Activated naive CD8-positive, alpha-beta T cell treated with anti-CD3 and anti-CD28 coated beads, Interleukin-2, amount 10 ng/mL, durations not matched to agents 7 days and 5 days (primary cell): ENCODE measurements at regions not wholly inside any gene's neighbourhood (a gene's known extent, or its start where the extent isn't known, plus 50 kb on each side); places are given as distances from the start of the nearest gene placed in this dataset.

Source experiments
- ATAC-seq: fragments of 150-1000 bp; cut with Tn5 transposase; one replicate; pipeline ENCODE4 v1.10.0; 2021; ENCODE audit warnings: low read depth, moderate library complexity
- POLR2A ChIA-PET: fragments of 350-600 bp; sonication (Branson Sonifier 250); formaldehyde crosslinking; loops from one replicate; lab custom pipeline; 2021; ENCODE audit warnings: antibody characterized with exemption; lab: Charles Lee
- DNase-seq: peaks from one replicate; pipeline ENCODE4 v3.0.0; 2021
- H3K27ac Mint-ChIP-seq: one replicate; pipeline ENCODE4 v1.8.0; 2022; ENCODE audit warnings: mild to moderate bottlenecking, mixed read lengths
- H3K27me3 Mint-ChIP-seq: one replicate; pipeline ENCODE4 v1.8.0; 2022; ENCODE audit warnings: mild to moderate bottlenecking, moderate library complexity, mixed read lengths
- H3K36me3 Mint-ChIP-seq: one replicate; pipeline ENCODE4 v1.8.0; 2021; ENCODE audit warnings: mild to moderate bottlenecking, mixed read lengths
- H3K4me1 Mint-ChIP-seq: one replicate; pipeline ENCODE4 v1.8.0; 2021; ENCODE audit warnings: mixed read lengths
- H3K4me3 Mint-ChIP-seq: one replicate; pipeline ENCODE4 v1.8.0; 2022; ENCODE audit warnings: mild to moderate bottlenecking, moderate library complexity, mixed read lengths
- H3K9me3 Mint-ChIP-seq: one replicate; pipeline ENCODE4 v1.8.0; 2021; ENCODE audit warnings: mixed read lengths

- Mint-ChIP-seq H3K27me3 (peaks cover 12% of the 10 kb centered on the region), H3K9me3 (peaks cover 2% of the 10 kb centered on the region), H3K27ac (no peak overlapping the region), H3K4me3 (no peak overlapping the region), H3K36me3 (no peaks in the 10 kb centered on the region), H3K4me1 (no peaks in the 10 kb centered on the region)
- POLR2A ChIA-PET = no interaction called here
- ATAC-seq (no peak), DNase-seq (no peak)
Measured at GRCh38 chr1:29584776-29585175, 348.5 kb downstream of the PTPRU start.

DNA sequence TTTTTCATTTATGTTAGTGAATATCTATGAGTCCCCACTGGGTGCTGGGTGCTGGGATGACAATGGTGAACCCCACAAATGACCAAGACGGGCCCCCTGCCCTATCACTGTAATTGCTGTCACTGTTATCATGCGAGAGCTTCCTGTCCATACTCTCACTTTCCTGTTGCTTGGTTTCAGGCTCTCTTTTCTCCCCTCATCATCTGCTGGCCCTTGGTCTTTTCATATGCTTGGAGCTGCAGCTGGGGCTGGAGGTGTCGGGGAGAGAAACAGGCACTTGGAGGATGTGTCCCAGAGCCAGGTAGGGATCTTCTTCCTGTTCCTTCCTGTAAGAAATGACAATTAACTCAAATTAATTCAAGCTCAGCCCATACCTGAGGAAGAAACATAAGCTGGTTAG lies 348.0 kb downstream of the PTPRU start:
- Mint-ChIP-seq H3K4me3 (no peak overlapping the region), H3K27me3 (peaks cover 12% of the 10 kb centered on the region), H3K9me3 (peaks cover 2% of the 10 kb centered on the region), H3K4me1 (no peaks in the 10 kb centered on the region), H3K27ac (no peak overlapping the region), H3K36me3 (no peaks in the 10 kb centered on the region)
- DNase-seq = no peak
- no peak for ATAC-seq
- POLR2A ChIA-PET = no interaction called here

DNA sequence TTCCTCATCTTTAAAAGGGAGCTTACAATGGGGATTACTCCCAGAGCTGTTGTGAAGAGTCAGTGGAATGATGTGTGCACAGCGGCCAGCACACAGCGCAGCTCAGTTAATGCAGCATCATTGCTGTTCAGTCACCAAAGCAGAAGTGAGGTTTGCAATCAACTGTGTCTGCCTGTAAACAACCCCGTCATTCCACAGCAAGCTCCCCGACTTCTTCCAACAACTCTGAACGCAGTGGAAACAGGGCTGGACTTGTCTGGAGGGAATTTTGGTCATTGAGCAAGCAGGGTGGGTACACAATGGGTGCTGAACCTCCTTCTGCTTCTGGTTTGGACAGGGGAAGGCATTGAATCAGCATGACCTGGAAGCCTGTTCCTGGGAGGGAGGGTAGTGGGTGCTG lies 347.4 kb downstream of the PTPRU start:
- no peaks in the 10 kb centered on the region for H3K4me1 Mint-ChIP-seq
- no peak overlapping the region for H3K27ac Mint-ChIP-seq
- H3K36me3 Mint-ChIP-seq = no peaks in the 10 kb centered on the region
- H3K27me3 Mint-ChIP-seq = peaks cover 11% of the 10 kb centered on the region
- no peak overlapping the region for H3K4me3 Mint-ChIP-seq
- no peak for ATAC-seq
- POLR2A ChIA-PET = no interaction called here
- no peak for DNase-seq
- peaks cover 2% of the 10 kb centered on the region for H3K9me3 Mint-ChIP-seq

DNA sequence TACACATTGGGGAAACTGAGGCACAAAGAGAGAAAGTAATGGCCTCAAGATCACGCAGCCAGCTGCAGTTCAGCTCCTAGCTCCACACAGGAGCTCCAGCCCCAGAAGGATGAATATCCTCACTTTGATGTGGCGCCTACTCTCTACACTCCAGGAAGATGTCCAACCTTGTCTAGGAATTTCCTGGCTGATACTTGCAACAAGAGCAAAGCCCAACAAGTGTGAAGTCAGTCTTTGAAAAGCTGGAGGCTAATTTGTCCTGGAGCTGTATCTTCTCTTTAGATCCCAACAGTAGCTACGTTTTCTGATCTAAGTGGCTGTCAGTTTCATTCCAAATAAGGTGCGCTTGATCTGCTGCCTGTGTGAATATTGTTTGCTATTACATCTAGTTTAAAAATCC lies 344.9 kb downstream of the PTPRU start:
- H3K9me3 Mint-ChIP-seq = no peaks in the 10 kb centered on the region
- H3K27me3 Mint-ChIP-seq = no peaks in the 10 kb centered on the region
- H3K4me3 Mint-ChIP-seq = no peak overlapping the region
- POLR2A ChIA-PET = no interaction called here
- ATAC-seq = no peak
- H3K4me1 Mint-ChIP-seq = no peaks in the 10 kb centered on the region
- H3K27ac Mint-ChIP-seq = no peak overlapping the region
- no peaks in the 10 kb centered on the region for H3K36me3 Mint-ChIP-seq
- DNase-seq = no peak

GRCh38 chr1:29579821-29580425 lies 343.6 kb downstream of the PTPRU start:
- no peaks in the 10 kb centered on the region for H3K36me3 Mint-ChIP-seq
- DNase-seq = no peak
- no peaks in the 10 kb centered on the region for H3K4me1 Mint-ChIP-seq
- H3K27ac Mint-ChIP-seq = no peak overlapping the region
- POLR2A ChIA-PET = no interaction called here
- no peaks in the 10 kb centered on the region for H3K27me3 Mint-ChIP-seq
- no peaks in the 10 kb centered on the region for H3K9me3 Mint-ChIP-seq
- no peak overlapping the region for H3K4me3 Mint-ChIP-seq
- ATAC-seq = no peak

- H3K9me3 Mint-ChIP-seq = no peaks in the 10 kb centered on the region
- no peaks in the 10 kb centered on the region for H3K4me1 Mint-ChIP-seq
- POLR2A ChIA-PET = no interaction called here
- no peak for DNase-seq
- H3K27me3 Mint-ChIP-seq = peaks cover 1% of the 10 kb centered on the region
- H3K27ac Mint-ChIP-seq = no peak overlapping the region
- ATAC-seq = no peak
- no peak overlapping the region for H3K4me3 Mint-ChIP-seq
- no peaks in the 10 kb centered on the region for H3K36me3 Mint-ChIP-seq
Measured at GRCh38 chr1:29577512-29577911, 341.2 kb downstream of the PTPRU start.

DNA sequence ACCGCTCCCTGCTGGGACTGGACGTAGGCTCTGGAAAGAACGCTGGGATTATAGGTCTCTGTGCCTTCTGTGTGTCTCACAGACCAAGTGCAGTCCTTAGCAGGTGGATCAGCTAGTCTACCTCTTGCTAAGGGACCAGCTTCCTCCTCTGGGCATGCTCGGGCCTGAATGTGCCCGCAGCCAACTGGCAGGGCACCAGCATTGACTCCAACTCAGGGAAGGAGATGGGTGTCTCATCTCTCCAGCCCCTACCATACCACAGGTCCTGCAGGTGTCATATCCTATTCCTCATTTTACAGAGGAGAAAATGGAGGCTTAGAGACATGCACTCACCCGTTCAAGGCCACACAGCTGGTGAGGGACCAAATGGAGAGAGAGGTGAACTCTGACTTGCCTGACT lies 340.2 kb downstream of the PTPRU start:
- POLR2A ChIA-PET = no interaction called here
- Mint-ChIP-seq H3K4me3 (no peak overlapping the region), H3K36me3 (no peaks in the 10 kb centered on the region), H3K27ac (no peak overlapping the region), H3K27me3 (peaks cover 1% of the 10 kb centered on the region), H3K9me3 (no peaks in the 10 kb centered on the region), H3K4me1 (no peaks in the 10 kb centered on the region)
- DNase-seq = no peak
- ATAC-seq = no peak

DNA sequence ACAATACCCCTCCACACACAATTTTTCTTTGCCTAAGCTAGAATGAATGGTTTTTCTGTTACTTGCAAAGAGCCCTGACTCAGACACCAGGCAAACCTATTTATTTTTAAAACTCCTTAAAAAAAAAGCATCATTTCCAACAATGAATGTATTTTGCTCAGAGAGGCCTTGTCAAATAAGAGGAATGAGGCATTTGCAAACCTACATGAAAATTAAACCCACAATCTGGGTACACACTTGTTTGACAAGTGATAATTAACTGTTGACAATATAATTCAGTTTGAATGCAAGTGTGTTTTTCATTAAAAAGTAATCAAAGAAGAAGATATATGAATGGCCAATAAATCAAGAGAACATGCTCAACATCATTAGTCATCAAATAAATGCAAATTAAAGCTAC lies 339.5 kb downstream of the PTPRU start:
- POLR2A ChIA-PET = no interaction called here
- Mint-ChIP-seq H3K9me3 (no peaks in the 10 kb centered on the region), H3K27me3 (peaks cover 1% of the 10 kb centered on the region)

GRCh38 chr1:29575277-29575676 lies 339.0 kb downstream of the PTPRU start:
- no peak for DNase-seq
- Mint-ChIP-seq H3K36me3 (no peaks in the 10 kb centered on the region), H3K27ac (no peak overlapping the region), H3K9me3 (no peaks in the 10 kb centered on the region), H3K27me3 (peaks cover 2% of the 10 kb centered on the region), H3K4me1 (no peaks in the 10 kb centered on the region), H3K4me3 (no peak overlapping the region)
- ATAC-seq = no peak
- POLR2A ChIA-PET = no interaction called here

More for the DNA sequence above, 339.5 kb downstream of the PTPRU start:
- Mint-ChIP-seq H3K4me3 (no peak overlapping the region), H3K4me1 (no peaks in the 10 kb centered on the region), H3K36me3 (no peaks in the 10 kb centered on the region), H3K27ac (no peak overlapping the region)
- no peak for ATAC-seq
- no peak for DNase-seq

DNA sequence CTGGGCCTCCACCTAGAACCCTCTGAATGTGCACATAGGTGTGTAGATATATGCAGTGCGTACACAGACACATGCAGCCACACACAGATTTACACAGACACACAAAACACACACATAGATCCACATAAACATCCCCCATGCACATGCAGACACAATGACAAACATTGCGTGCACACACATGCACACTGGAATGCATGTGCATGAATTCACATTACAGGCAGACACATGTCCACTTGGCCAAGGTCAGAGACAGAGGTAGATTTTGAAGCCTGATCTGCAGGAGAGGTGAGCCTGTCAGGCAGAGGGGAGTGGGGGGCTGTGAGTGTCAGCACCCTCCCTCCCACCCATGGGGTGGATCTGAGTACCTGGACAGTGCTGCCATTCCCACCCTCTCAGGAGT lies 338.5 kb downstream of the PTPRU start:
- H3K9me3 Mint-ChIP-seq = no peaks in the 10 kb centered on the region
- H3K27me3 Mint-ChIP-seq = peaks cover 4% of the 10 kb centered on the region
- no peak overlapping the region for H3K27ac Mint-ChIP-seq
- POLR2A ChIA-PET = no interaction called here
- ATAC-seq (no peak), DNase-seq (no peak)
- no peaks in the 10 kb centered on the region for H3K36me3 Mint-ChIP-seq
- no peak overlapping the region for H3K4me3 Mint-ChIP-seq
- H3K4me1 Mint-ChIP-seq = no peaks in the 10 kb centered on the region

DNA sequence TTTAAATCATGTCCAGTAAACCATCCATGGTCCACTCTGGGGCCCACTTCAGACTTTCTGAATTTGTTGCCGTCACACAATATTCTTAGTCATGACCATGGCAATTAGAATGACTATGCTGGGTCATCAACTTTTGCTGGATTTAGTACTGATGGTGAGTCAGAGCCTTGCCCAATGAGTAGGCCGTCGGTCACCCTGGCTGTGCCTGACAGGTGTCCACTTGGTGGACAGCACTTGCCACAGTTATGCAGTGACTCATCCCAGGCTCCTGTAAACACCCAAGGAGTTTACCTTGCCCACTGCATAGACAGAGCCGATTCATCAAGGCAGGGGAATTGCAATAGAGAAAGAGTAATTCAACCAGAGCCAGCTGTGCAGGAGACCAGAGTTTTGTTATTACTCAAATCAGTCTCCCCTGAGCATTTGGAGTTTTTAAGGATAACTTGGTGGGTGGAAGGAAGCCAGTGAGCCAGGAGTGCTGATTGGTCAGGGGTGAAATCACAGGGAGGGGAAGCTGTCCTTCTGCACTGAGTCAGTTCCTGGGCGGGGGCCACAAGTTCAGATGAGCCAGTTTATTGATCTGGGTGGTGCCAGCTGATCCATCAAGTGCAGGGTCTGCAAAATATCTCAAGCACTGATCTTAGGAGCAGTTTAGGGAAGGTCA lies 333.8 kb downstream of the PTPRU start:
- ATAC-seq (no peak), DNase-seq (no peak)
- Mint-ChIP-seq H3K27ac (no peak overlapping the region), H3K36me3 (no peaks in the 10 kb centered on the region), H3K27me3 (peaks cover 4% of the 10 kb centered on the region), H3K9me3 (peaks cover 9% of the 10 kb centered on the region), H3K4me3 (no peak overlapping the region), H3K4me1 (no peaks in the 10 kb centered on the region)
- POLR2A ChIA-PET = no interaction called here

DNA sequence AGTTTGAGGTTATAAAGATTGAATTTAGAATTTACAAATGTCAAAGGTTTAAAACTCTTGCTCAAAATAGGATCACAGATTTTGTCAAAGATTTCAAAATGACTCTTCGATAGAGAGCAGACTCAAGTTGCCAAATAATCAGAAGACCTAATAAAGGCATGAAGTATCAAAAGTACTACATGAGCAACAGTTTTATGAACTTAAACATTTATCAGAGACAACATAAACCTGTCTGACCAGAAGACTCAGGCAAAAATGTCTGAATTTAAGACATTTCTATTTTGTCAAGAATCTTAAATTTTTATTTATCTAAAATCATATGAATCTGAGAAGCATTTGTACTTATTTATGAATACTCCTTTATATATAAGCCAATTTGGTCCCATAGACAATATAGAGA lies 330.9 kb downstream of the PTPRU start:
- H3K4me3 Mint-ChIP-seq = no peak overlapping the region
- peaks cover 2% of the 10 kb centered on the region for H3K27me3 Mint-ChIP-seq
- no peaks in the 10 kb centered on the region for H3K36me3 Mint-ChIP-seq
- DNase-seq = no peak
- H3K4me1 Mint-ChIP-seq = no peaks in the 10 kb centered on the region
- H3K27ac Mint-ChIP-seq = no peak overlapping the region
- POLR2A ChIA-PET = no interaction called here
- ATAC-seq = no peak
- H3K9me3 Mint-ChIP-seq = peaks cover 24% of the 10 kb centered on the region

DNA sequence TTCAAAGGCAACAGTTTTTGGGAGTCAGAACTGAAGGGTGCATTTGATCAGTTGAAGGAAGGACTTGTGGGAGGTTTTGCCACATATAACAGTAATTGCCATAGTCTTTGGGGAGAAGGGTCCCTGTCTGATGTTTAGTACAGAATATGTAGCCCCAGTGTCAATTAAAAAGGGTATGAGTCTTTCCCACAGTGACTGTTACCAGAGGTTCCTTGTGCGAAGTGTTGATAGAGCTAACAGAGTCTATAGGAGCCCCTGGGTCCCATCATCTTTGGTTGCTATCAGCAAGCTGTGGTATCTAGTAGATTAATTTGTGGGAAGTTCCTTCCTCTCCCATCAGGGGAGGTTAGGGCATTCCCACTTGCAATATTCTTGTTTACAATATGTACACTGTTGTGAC lies 329.2 kb downstream of the PTPRU start:
- POLR2A ChIA-PET = no interaction called here
- Mint-ChIP-seq H3K9me3 (peaks cover 24% of the 10 kb centered on the region), H3K4me3 (no peak overlapping the region)

DNA sequence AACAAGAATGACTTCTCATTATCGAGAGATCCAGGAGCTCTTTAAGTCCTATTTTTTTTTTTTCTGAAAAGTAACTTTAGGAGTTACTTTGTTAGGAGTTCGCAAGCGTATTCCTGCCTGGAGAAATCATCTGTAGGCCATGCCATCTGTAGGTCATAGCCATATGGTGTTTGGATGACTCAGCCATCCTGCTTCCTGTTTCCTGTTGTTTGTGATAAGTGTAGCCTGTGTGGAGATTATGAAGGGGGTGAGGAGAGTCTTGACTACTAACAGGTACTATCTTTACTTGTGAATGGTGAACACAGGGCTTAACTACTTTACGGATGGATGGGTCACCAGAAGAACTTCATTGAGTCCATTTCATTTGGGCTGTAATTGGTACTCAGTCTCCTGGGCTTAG lies 327.2 kb downstream of the PTPRU start:
- Mint-ChIP-seq H3K4me3 (no peak overlapping the region), H3K36me3 (no peaks in the 10 kb centered on the region), H3K9me3 (peaks cover 24% of the 10 kb centered on the region), H3K27me3 (no peaks in the 10 kb centered on the region), H3K27ac (no peak overlapping the region), H3K4me1 (no peaks in the 10 kb centered on the region)
- POLR2A ChIA-PET = no interaction called here
- ATAC-seq (no peak), DNase-seq (no peak)

More for the DNA sequence above, 329.2 kb downstream of the PTPRU start:
- Mint-ChIP-seq H3K27me3 (peaks cover 2% of the 10 kb centered on the region), H3K4me1 (no peaks in the 10 kb centered on the region), H3K27ac (no peak overlapping the region), H3K36me3 (no peaks in the 10 kb centered on the region)
- ATAC-seq (no peak), DNase-seq (no peak)
